IMR-90 (cell line): ENCODE measurements at regions not wholly inside any gene's neighbourhood (a gene's known extent, or its start where the extent isn't known, plus 50 kb on each side); places are given as distances from the start of the nearest gene placed in this dataset.

Source experiments
- ATAC-seq: fragments of 200-7000 bp; cut with Tn5 transposase; 2 replicates; pipeline ENCODE4 v1.9.1; 2020; ENCODE audit warnings: low read depth, mild to moderate bottlenecking, moderate library complexity
- BruUV-seq: library from RNA; stranded (reverse); fragments of 400-500 nt; replicated peaks from 2 replicates; lab custom pipeline; 2021; lab: Mats Ljungman, UMichigan
- CTCF ChIA-PET: fragments of 300-600 bp; formaldehyde crosslinking; extraction: SDS; loops from one replicate; lab custom pipeline; 2021; ENCODE audit warnings: antibody characterized with exemption; lab: Yijun Ruan, JAX
- POLR2A ChIA-PET: fragments of 300-600 bp; sonication (Branson Sonifier 250); formaldehyde crosslinking; loops from one replicate; lab custom pipeline; 2022; ENCODE audit warnings: antibody characterized with exemption; ENCODE audit not compliant: unreplicated experiment; lab: Charles Lee
- DNase-seq: peaks from one replicate; pipeline ENCODE4 v3.0.0; 2013
- H2AFZ ChIP-seq: replicated peaks from 2 replicates; pipeline ENCODE3; 2013; ENCODE audit warnings: low read length, mild to moderate bottlenecking; ENCODE audit not compliant: poor library complexity
- H2AK5ac ChIP-seq: 2 replicates; pipeline ENCODE4 v1.6.1; 2013; ENCODE audit warnings: low read depth, low read length, inconsistent platforms
- H2AK9ac ChIP-seq: replicated peaks from 2 replicates; pipeline ENCODE3; 2013; ENCODE audit warnings: mild to moderate bottlenecking, low read depth, low read length, moderate library complexity; ENCODE audit not compliant: poor library complexity
- H2BK120ac ChIP-seq: 2 replicates; pipeline ENCODE4 v1.6.1; 2013; ENCODE audit warnings: low read depth, low read length, inconsistent platforms
- H2BK15ac ChIP-seq: 3 replicates; pipeline ENCODE4 v1.6.1; 2013; ENCODE audit warnings: low read depth, low read length, inconsistent platforms
- H2BK20ac ChIP-seq: 2 replicates; pipeline ENCODE4 v1.6.1; 2013; ENCODE audit warnings: low read depth, mild to moderate bottlenecking, inconsistent platforms, low read length, moderate library complexity
- H2BK5ac ChIP-seq: 2 replicates; pipeline ENCODE4 v1.6.1; 2013; ENCODE audit warnings: mild to moderate bottlenecking, low read depth, low read length, inconsistent platforms; ENCODE audit not compliant: poor library complexity, severe bottlenecking
- H3K14ac ChIP-seq: replicated peaks from 2 replicates; pipeline ENCODE4 v1.6.1; 2013; ENCODE audit warnings: low read depth, low read length, inconsistent platforms
- H3K18ac ChIP-seq: 2 replicates; pipeline ENCODE4 v1.6.1; 2013; ENCODE audit warnings: low read depth, low read length, control low read depth
- H3K23ac ChIP-seq: 2 replicates; pipeline ENCODE4 v1.6.1; 2013; ENCODE audit warnings: low read depth, low read length, inconsistent platforms
- H3K27ac ChIP-seq: 2 replicates; pipeline ENCODE4 v1.5.1; 2013; ENCODE audit warnings: mild to moderate bottlenecking, control low read depth, low read length; ENCODE audit not compliant: insufficient read depth
- H3K27me3 ChIP-seq: 2 replicates; pipeline ENCODE4 v1.6.1; 2013; ENCODE audit warnings: low read length; ENCODE audit not compliant: control insufficient read depth, insufficient read depth
- H3K36me3 ChIP-seq: 2 replicates; pipeline ENCODE4 v1.6.1; 2013; ENCODE audit warnings: low read length, mixed read lengths; ENCODE audit not compliant: control insufficient read depth, insufficient read depth
- H3K4ac ChIP-seq: 2 replicates; pipeline ENCODE4 v1.6.1; 2013; ENCODE audit warnings: low read depth, low read length, inconsistent platforms
- H3K4me1 ChIP-seq: 2 replicates; pipeline ENCODE4 v1.6.1; 2013; ENCODE audit warnings: low read length, mixed read lengths; ENCODE audit not compliant: control insufficient read depth, insufficient read depth
- H3K4me2 ChIP-seq: 2 replicates; pipeline ENCODE4 v1.6.1; 2013; ENCODE audit warnings: low read depth, mild to moderate bottlenecking, control low read depth, low read length, moderate library complexity
- H3K4me3 ChIP-seq: 2 replicates; pipeline ENCODE4 v1.5.1; 2013; ENCODE audit warnings: low read depth, mild to moderate bottlenecking, control low read depth, low read length, moderate library complexity; ENCODE audit not compliant: insufficient read depth
- H3K56ac ChIP-seq: 2 replicates; pipeline ENCODE4 v1.6.1; 2013; ENCODE audit warnings: low read length, inconsistent platforms; ENCODE audit not compliant: insufficient read depth; ENCODE audit errors: extremely low read depth
- H3K79me1 ChIP-seq, 2 experiments: 2 replicates each; pipeline ENCODE4 v1.6.1; 2013; ENCODE audit warnings: low read length in 2 of 2, inconsistent platforms in 1 of 2, low read depth in 1 of 2
- H3K9ac ChIP-seq: 2 replicates; pipeline ENCODE4 v1.6.1; 2013; ENCODE audit warnings: low read depth, low read length, control low read depth
- H3K9me1 ChIP-seq: 2 replicates; pipeline ENCODE4 v1.6.1; 2013; ENCODE audit warnings: low read length, inconsistent platforms; ENCODE audit not compliant: insufficient read depth
- H3K9me3 ChIP-seq: 2 replicates; pipeline ENCODE4 v1.6.1; 2013; ENCODE audit warnings: low read length; ENCODE audit not compliant: control insufficient read depth, insufficient read depth
- H4K20me1 ChIP-seq: 2 replicates; pipeline ENCODE4 v1.6.1; 2013; ENCODE audit warnings: low read length, inconsistent platforms; ENCODE audit not compliant: insufficient read depth
- H4K5ac ChIP-seq: 2 replicates; pipeline ENCODE4 v1.6.1; 2013; ENCODE audit warnings: mild to moderate bottlenecking, low read depth, low read length, control low read depth
- H4K8ac ChIP-seq, 2 experiments: 2 replicates each; pipeline ENCODE4 v1.6.1; 2013; ENCODE audit warnings: low read depth in 2 of 2, low read length in 2 of 2, control low read depth in 1 of 2, inconsistent platforms in 1 of 2
- H4K91ac ChIP-seq: 2 replicates; pipeline ENCODE4 v1.6.1; 2013; ENCODE audit warnings: low read depth, low read length, inconsistent platforms; ENCODE audit not compliant: insufficient read depth
- BHLHE40 ChIP-seq: fragments of 150-350 bp; IDR thresholded peaks from 2 replicates; pipeline ENCODE4 v1.6.1; 2016; ENCODE audit warnings: mild to moderate bottlenecking, low read depth, low read length
- NFE2L2 ChIP-seq: fragments of 150-350 bp; IDR thresholded peaks from 2 replicates; pipeline ENCODE4 v1.6.1; 2016; ENCODE audit warnings: low read depth, mild to moderate bottlenecking, low read length
- WGBS, 2 experiments: methylation state at CpG; one replicate each; pipeline versions ENCODE4 v1.1.5 to v1.1.7; 2013; ENCODE audit warnings: missing lambda C conversion rate in 2 of 2; ENCODE audit not compliant: insufficient read length in 1 of 2; ENCODE audit errors: extremely low coverage in 2 of 2; 5-methylcytosine and 5-hydroxymethylcytosine counted together
- dilution Hi-C: fragments of 300-500 bp; cut with HindIII; formaldehyde crosslinking; loops from one replicate; pipeline ENCODE4 v1.14.3; 2018; ENCODE audit warnings: low sequenced_read_pairs; ENCODE audit not compliant: unreplicated experiment
- in situ Hi-C: fragments of 300-500 bp; cut with MboI; formaldehyde crosslinking; loops from 3 replicates; pipeline ENCODE4 v1.14.3; 2019; ENCODE audit warnings: low sequenced_read_pairs, inconsistent platforms, mixed read lengths
- intact Hi-C: fragments of 100-400 bp; cut with micrococcal nuclease; formaldehyde crosslinking; loops from 2 replicates; pipeline ENCODE4 v1.10.0; 2022

DNA sequence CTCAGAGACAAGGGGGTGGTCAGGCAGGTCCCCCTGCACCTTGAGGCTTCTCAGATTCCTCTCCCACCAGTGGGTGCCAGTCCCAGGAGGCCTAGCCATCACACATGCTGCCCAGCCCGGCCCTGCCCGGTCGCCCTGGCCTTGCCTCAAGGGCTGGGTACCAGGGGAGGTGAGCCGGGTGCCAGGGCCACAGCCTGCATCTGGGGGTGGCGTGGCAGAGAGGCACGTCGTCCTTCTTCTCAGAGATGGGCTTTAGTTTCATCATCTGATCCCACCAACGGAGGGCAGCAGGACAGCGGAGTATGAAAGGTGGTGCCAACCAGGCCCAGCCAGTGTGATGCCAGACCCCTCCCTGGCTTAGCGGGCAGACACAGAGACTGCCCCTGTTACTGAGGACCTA, 161.7 kb downstream of the TFCP2L1 start:
- ChIA-PET POLR2A (no interaction called here), CTCF (no interaction called here)
- no peak for TF ChIP-seq BHLHE40
- no peak for TF ChIP-seq NFE2L2
- no peaks in the 10 kb centered on the region for H3K79me1 ChIP-seq
- H4K20me1 ChIP-seq = no peaks in the 10 kb centered on the region
- no peak overlapping the region for H2BK120ac ChIP-seq
- no peak overlapping the region for H3K4ac ChIP-seq
- no peak overlapping the region for H2BK20ac ChIP-seq
- 83% methylated on average over 6 of the region's 10 CpGs; no CpG with 5 or more reads in 1 of the 2 experiments for WGBS, 2 experiments
- no peak overlapping the region for H2AFZ ChIP-seq
- in situ Hi-C loops (no loop called here), dilution Hi-C loops (no loop called here), intact Hi-C loops (no loop called here)
- peaks cover 50% of the 10 kb centered on the region for H3K27me3 ChIP-seq
- no peak overlapping the region for H3K4me3 ChIP-seq
- H4K5ac ChIP-seq = no peak overlapping the region
- H3K4me2 ChIP-seq = no peak overlapping the region
- H3K9ac ChIP-seq = no peak overlapping the region
- no peaks in the 10 kb centered on the region for H3K4me1 ChIP-seq
- H2BK15ac ChIP-seq = no peak overlapping the region
- no peak overlapping the region for H3K14ac ChIP-seq
- no peak overlapping the region for H3K18ac ChIP-seq
- H3K27ac ChIP-seq = no peak overlapping the region
- H2AK9ac ChIP-seq = no peak overlapping the region
- no peak overlapping the region for H2AK5ac ChIP-seq
- H3K9me3 ChIP-seq = no peaks in the 10 kb centered on the region
- H3K23ac ChIP-seq = no peak overlapping the region
- no TSS peak for BruUV-seq
- H4K8ac ChIP-seq = no peak overlapping the region
- H2BK5ac ChIP-seq = no peak overlapping the region
- H4K91ac ChIP-seq = no peak overlapping the region
- DNase-seq (no peak), ATAC-seq (no peak)
- H3K56ac ChIP-seq = no peak overlapping the region
- H3K36me3 ChIP-seq = no peaks in the 10 kb centered on the region
- H3K9me1 ChIP-seq = no peaks in the 10 kb centered on the region
